Heart left ventricle (tissue), 16 donors: ENCODE measurements at regions not wholly inside any gene's neighbourhood (a gene's known extent, or its start where the extent isn't known, plus 50 kb on each side); places are given as distances from the start of the nearest gene placed in this dataset.

Experiments used
- ATAC-seq, 4 donors: fragments of 200-7000 bp; cut with Tn5 transposase; one replicate each; pipeline ENCODE4 v1.9.1; 2020 to 2022; ENCODE audit warnings: moderate library complexity in 4 of 4, mild to moderate bottlenecking in 3 of 4, moderate number of reproducible peaks in 1 of 4
- DNase-seq, 5 donors: peaks; one replicate each; pipeline ENCODE4 v3.0.0-alpha.2; 2020
- H3K27ac ChIP-seq, 12 donors: fragments of 200-600 bp; sonication (generic) in 4 of 12; one replicate each; pipeline versions ENCODE4 v1.5.0 to v1.8.0; 2016 to 2022; ENCODE audit warnings: mild to moderate bottlenecking in 2 of 12
- H3K27me3 ChIP-seq, 9 donors: fragments of 200-600 bp; sonication (generic) in 2 of 9; one replicate each; pipeline versions ENCODE4 v1.5.1 to v1.8.0; 2016 to 2022; ENCODE audit warnings: mild to moderate bottlenecking in 3 of 9
- H3K36me3 ChIP-seq, 9 donors: fragments of 200-600 bp; sonication (generic) in 2 of 9; one replicate each; pipeline versions ENCODE4 v1.5.0 to v1.8.0; 2018 to 2022; ENCODE audit warnings: mild to moderate bottlenecking in 2 of 9
- H3K4me1 ChIP-seq, 12 donors: fragments of 200-600 bp; sonication (generic) in 4 of 12; one replicate each; pipeline versions ENCODE4 v1.5.0 to v1.8.0; 2016 to 2022; ENCODE audit warnings: mild to moderate bottlenecking in 3 of 12
- H3K4me3 ChIP-seq, 12 donors: fragments of 200-600 bp; sonication (generic) in 4 of 12; one replicate each; pipeline versions ENCODE4 v1.5.0 to v1.8.0; 2017 to 2022; ENCODE audit warnings: mild to moderate bottlenecking in 9 of 12, moderate library complexity in 4 of 12
- H3K9me3 ChIP-seq, 12 donors: fragments of 200-600 bp; sonication (generic) in 4 of 12; one replicate each; pipeline versions ENCODE4 v1.5.0 to v1.8.0; 2016 to 2022; ENCODE audit warnings: mild to moderate bottlenecking in 1 of 12
- POLR2A ChIP-seq, 2 donors: fragments of 450-650 bp; IDR thresholded peaks; one replicate each; pipeline ENCODE4 v1.6.1; 2017; ENCODE audit warnings: antibody characterized with exemption in 2 of 2, mild to moderate bottlenecking in 2 of 2, moderate library complexity in 2 of 2
- WGBS, 4 donors: extraction: QIAGEN DNeasy Blood & Tissue Kit in 2 of 4; methylation state at CpG; one replicate each; pipeline versions ENCODE4 v1.1.5 to v1.1.7; 2013 to 2018; 5-methylcytosine and 5-hydroxymethylcytosine counted together
- intact Hi-C, 10 donors: fragments of 100-400 bp; cut with DNase I; formaldehyde crosslinking; loops; one replicate each; pipeline versions ENCODE4 v1.11.1 to v1.14.2; 2022
- TF ChIP-seq, protein P1 (sequence below), 12 donors: fragments of 200-600 bp; sonication (generic) in 4 of 12; IDR thresholded peaks; one replicate each; pipeline versions ENCODE4 v1.5.0 to v1.8.0; 2018 to 2022; ENCODE audit warnings: antibody characterized with exemption in 12 of 12, mild to moderate bottlenecking in 5 of 12
- donor health status: ischemic (EF 13 %, LVEDD 7.1; RV severe dilation, severe dysfunction).
- donor health status: healthy with polysubstance abuse.
- donor health status: DM: no; HTN: yes; CAD: no.
- donor health status: DM: no; HTN: no; CAD: no.
- donor health status: ischemic (EF 25% LVEDD 6.9; RV normal size, moderate dysfunction).
- donor health status: ischemic (EF 25% LVEDD 5.7; RV mildly dilated, moderate dysfunction).
- donor health status: healthy.
- donor health status: DM: yes; HTN: yes; CAD: no.
- donor health status: ischemic (EF 35%, LVEDD 5.7; RV mildly dilated, moderate dysfunction).
- donor health status: nonischemic (EF 11% LVEDD 7.7; RV severe dilation, severe dysfunction).
- donor health status: DM: yes; HTN: yes; CAD: no.
- donor health status: PGD.
- donor health status: ischemic (EF 29% LVEDD 5.4; RV normal size, mild dysfunction).
- donor health status: nonischemic (EF 23%, LVEDD 6.1; RV moderate dilation, normal function).

DNA sequence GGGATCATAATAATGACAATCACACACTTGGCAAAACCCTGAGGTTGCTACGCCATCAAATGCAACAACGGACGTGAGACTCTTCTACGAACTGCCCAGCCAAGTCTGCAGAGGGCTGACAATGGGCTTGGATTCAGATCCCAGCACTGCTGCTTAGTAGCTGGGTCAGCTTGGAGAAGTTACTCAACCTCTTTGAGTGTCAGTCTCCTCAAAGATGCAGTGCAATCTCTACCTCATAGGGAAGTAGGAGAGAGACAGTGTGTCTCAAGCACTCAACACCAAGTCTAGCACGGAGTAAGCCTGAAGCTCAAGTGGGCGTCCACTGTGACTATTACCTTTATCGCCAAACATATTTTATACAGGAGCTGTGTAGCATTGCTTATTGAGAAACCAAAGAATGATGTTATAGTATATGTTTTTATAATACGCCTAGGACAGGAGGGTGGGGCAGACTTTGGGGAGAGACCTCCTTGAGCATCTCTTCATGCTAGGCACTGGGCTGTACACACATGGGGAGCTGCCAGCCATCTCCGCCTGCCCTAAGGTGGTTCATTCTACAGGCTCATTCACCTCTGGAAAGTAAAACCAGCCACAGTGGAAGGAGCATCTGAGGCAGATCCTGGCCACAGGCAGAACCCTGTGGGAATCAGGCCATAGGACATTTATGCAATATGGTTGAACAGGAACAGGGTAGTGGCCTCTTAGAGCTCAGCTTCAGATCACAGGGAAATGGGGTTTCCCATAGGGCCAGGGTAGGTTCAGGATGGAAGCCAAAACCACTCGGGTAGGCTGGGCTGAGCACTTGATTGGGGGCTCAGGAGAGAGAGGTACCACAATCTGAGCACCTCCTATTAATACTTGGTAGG, 160.2 kb downstream of the MRPL14 start:
- Histone ChIP-seq H3K4me1 (peaks cover 0 to 11% (median 2%) of the 10 kb centered on the region in 12 donors), H3K27me3 (no peaks in the 10 kb centered on the region), H3K27ac (no peak overlapping the region), H3K9me3 (no peaks in the 10 kb centered on the region), H3K4me3 (no peak overlapping the region), H3K36me3 (no peaks in the 10 kb centered on the region)
- 73 to 82% (median 80%) methylated on average over 10 of the region's 10 CpGs for WGBS, 4 donors
- intact Hi-C loops: no loop called here
- DNase-seq (no peak), ATAC-seq (no peak)
- TF ChIP-seq, protein P1, sequence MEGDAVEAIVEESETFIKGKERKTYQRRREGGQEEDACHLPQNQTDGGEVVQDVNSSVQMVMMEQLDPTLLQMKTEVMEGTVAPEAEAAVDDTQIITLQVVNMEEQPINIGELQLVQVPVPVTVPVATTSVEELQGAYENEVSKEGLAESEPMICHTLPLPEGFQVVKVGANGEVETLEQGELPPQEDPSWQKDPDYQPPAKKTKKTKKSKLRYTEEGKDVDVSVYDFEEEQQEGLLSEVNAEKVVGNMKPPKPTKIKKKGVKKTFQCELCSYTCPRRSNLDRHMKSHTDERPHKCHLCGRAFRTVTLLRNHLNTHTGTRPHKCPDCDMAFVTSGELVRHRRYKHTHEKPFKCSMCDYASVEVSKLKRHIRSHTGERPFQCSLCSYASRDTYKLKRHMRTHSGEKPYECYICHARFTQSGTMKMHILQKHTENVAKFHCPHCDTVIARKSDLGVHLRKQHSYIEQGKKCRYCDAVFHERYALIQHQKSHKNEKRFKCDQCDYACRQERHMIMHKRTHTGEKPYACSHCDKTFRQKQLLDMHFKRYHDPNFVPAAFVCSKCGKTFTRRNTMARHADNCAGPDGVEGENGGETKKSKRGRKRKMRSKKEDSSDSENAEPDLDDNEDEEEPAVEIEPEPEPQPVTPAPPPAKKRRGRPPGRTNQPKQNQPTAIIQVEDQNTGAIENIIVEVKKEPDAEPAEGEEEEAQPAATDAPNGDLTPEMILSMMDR (IDR thresholded peaks at IDR 0.05): no peak
- no peak for TF ChIP-seq POLR2A (IDR thresholded peaks at IDR 0.05)

DNA sequence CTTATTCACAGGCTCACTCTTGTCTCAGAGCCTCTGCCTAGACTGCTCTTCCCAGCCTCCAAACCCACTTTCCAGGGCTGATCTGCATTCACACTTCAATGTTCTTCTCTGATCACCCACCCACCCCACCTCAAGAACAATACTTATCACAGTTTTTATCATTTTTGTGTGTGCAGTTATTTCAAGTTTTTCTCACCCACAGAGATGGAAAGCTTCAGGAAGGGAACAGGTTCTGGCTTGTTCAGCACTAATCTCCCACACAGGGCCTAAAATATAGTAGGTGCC, 160.9 kb downstream of the MRPL14 start:
- DNase-seq: no peak

DNA sequence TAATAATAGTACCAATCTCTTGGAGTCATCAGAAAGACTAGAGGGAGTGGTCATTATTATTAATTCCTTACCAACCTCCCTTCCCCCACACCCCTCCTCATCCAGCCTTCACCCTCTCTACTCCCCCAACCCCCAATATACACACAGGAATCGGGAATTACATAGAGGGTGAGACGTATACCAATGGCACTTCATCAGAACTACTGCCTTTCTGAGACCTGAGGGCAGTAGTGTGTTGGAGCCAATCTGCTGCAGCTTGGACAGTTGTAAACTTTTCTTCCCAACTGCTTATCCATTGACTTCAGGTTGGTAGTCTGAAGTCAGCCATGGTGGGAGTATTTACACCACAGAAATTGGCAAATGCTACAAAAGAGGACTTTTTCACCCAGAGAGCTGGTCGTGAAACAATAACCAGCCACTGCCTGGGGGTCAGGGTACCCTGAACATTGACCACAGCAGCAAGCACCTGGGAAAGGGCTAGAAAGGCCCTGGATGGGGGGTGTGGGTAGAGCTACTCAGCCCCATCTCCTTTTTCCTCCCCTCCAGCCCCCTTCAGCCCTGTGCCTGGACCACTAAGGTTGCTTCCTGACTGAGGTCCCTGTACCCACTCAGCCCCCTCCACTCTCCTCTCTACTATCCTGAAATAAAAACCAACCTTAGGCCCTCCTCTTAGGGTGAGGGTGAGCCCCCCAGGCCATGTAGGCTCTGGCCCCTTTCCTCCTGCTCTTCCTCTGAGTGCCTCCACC, 161.5 kb downstream of the MRPL14 start:
- intact Hi-C loops: no loop called here
- H3K36me3 ChIP-seq: no peaks in the 10 kb centered on the region
- TF ChIP-seq POLR2A (IDR thresholded peaks at IDR 0.05): no peak
- TF ChIP-seq, protein P1 (IDR thresholded peaks at IDR 0.05): no peak
- WGBS, 4 donors: 91 to 99% (median 91%) methylated on average over 3 of the region's 3 CpGs
- ATAC-seq (no peak), DNase-seq (no peak)
- no peaks in the 10 kb centered on the region for H3K27me3 ChIP-seq
- H3K4me3 ChIP-seq: no peak overlapping the region
- H3K27ac ChIP-seq: no peak overlapping the region
- no peaks in the 10 kb centered on the region for H3K9me3 ChIP-seq
- H3K4me1 ChIP-seq: peaks cover 0 to 1% (median 0%) of the 10 kb centered on the region in 12 donors

More for the DNA sequence above, 160.9 kb downstream of the MRPL14 start:
- Histone ChIP-seq H3K4me3 (no peak overlapping the region), H3K4me1 (peaks cover 0 to 6% (median 0%) of the 10 kb centered on the region in 12 donors), H3K27ac (no peak overlapping the region), H3K9me3 (no peaks in the 10 kb centered on the region), H3K27me3 (no peaks in the 10 kb centered on the region), H3K36me3 (no peaks in the 10 kb centered on the region)
- intact Hi-C loops: no loop called here
- TF ChIP-seq, protein P1 (IDR thresholded peaks at IDR 0.05): no peak
- no peak for TF ChIP-seq POLR2A (IDR thresholded peaks at IDR 0.05)
- no peak for ATAC-seq
